ENCODE measurements at regions not wholly inside any gene's neighbourhood (a gene's known extent, or its start where the extent isn't known, plus 50 kb on each side); places are given as distances from the start of the nearest gene placed in this dataset.

DNA sequence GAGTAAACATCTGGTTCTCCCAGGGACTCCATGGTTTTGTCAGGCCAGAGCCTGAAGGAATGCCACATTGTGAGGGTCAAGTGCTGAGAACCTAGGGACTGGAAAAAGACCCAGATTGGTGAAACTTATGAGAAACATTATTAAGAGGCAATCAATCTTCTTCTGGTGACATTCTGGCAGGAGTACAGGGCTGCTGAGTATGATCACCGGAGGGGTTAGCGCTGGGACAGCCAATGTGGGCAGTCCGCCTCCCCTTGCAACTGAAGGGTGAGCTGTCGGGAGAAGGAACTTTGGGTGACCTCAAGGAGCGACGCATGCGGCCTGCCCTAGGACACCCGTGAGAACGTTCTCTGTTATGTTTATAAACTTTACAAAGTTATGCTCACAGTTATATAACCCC, 429.0 kb downstream of the LMO4 start (continued):
- TF ChIP-seq, protein P1, sequence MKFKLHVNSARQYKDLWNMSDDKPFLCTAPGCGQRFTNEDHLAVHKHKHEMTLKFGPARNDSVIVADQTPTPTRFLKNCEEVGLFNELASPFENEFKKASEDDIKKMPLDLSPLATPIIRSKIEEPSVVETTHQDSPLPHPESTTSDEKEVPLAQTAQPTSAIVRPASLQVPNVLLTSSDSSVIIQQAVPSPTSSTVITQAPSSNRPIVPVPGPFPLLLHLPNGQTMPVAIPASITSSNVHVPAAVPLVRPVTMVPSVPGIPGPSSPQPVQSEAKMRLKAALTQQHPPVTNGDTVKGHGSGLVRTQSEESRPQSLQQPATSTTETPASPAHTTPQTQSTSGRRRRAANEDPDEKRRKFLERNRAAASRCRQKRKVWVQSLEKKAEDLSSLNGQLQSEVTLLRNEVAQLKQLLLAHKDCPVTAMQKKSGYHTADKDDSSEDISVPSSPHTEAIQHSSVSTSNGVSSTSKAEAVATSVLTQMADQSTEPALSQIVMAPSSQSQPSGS (IDR thresholded peaks at IDR 0.05; ENCODE audit: low read length), result no peak
- no peak for TF ChIP-seq GATAD2B (conservative IDR thresholded peaks at IDR 0.05; ENCODE audit: low read depth)

DNA sequence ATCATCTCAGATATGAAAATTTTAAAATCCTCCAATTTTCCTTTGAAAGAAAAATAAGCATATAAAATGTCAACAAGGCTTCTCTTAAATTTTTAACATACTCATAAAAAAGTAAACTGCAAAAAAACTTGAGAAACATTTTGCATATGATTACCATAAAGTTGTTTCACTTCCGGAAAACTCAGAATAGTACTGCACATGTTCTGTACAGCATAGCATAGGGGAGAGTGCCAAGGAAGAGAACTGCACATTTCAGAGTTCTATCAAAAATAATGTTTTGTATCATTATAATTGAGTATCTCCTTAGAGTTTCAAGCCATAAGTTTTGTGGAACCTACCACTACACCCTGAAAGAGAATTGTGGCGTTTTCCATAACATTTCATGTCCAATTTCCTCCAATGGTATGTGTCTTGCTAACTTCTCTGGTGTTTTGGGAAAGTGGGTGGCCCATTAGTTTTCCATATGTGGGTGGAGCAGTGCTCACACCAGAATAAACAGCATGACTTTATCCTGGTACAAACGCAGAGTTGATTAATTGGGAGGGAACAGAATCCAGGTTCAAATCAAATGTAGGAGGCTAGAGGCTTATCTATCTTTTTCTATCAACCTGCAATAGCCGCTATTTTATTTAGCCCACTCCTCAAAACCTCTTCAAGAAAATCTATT, 430.9 kb downstream of the LMO4 start:
- no peaks in the 10 kb centered on the region for H3K9me3 ChIP-seq (replicated peaks; ENCODE audit: control insufficient read depth, insufficient read depth, low read length)
- H4K20me1 ChIP-seq (ENCODE audit: control insufficient read depth, insufficient read depth), result no peaks in the 10 kb centered on the region
- no peaks in the 10 kb centered on the region for H3K4me1 ChIP-seq (ENCODE audit: control insufficient read depth, insufficient read depth, low read length)
- RAD21 ChIA-PET (ENCODE audit: unreplicated experiment), result no interaction called here
- CTCF ChIA-PET, result no interaction called here
- POLR2A ChIA-PET, result no interaction called here
- H3K4me2 ChIP-seq (ENCODE audit: control insufficient read depth, insufficient read depth), result no peak overlapping the region
- H3K27ac ChIP-seq (ENCODE audit: control insufficient read depth, insufficient read depth), result no peak overlapping the region
- ATAC-seq (no peak), FAIRE-seq (no peak), DNase-seq (ENCODE audit: low read depth, low spot score) (no peak)
- H3K36me3 ChIP-seq (ENCODE audit: control insufficient read depth in 2 of 2, insufficient read depth in 2 of 2, low read length in 1 of 2), result no peaks in the 10 kb centered on the region
- SMC1A ChIA-PET (ENCODE audit: uncharacterized antibody, unreplicated experiment), result no interaction called here
- TF ChIP-seq GATAD2B (conservative IDR thresholded peaks at IDR 0.05; ENCODE audit: low read depth), result no peak
- TF ChIP-seq SPI1 (IDR thresholded peaks at IDR 0.05; ENCODE audit: borderline replicate concordance, insufficient read depth, low read depth, low read length), result 0 out of 2 replicates have a peak, but pooled peaks have one; percentile 29
- no peak overlapping the region for H2AFZ ChIP-seq (ENCODE audit: control insufficient read depth, low read depth, low read length)
- H3K27me3 ChIP-seq (replicated peaks in 1 of 2; ENCODE audit: control insufficient read depth in 2 of 2, insufficient read depth in 2 of 2, low read length in 1 of 2), result no peaks in the 10 kb centered on the region; a peak in 1 of 4 replicates
- intact Hi-C loops (cut with micrococcal nuclease; ENCODE audit: unreplicated experiment), result no loop called here
- no peak overlapping the region for H3K9ac ChIP-seq (ENCODE audit: control insufficient read depth, insufficient read depth, low read length)
- WGBS (ENCODE audit: insufficient coverage, insufficient replicate concordance, low lambda C conversion rate, missing lambda C conversion rate), result 18% methylated on average over 4 of the region's 4 CpGs
- H3K4me3 ChIP-seq, result no peak overlapping the region
- H3K79me2 ChIP-seq (ENCODE audit: control insufficient read depth, insufficient read depth, low read length), result no peaks in the 10 kb centered on the region
- in situ Hi-C loops (cut with MboI), result no loop called here
- no TSS peak for BruUV-seq (replicated peaks)

DNA sequence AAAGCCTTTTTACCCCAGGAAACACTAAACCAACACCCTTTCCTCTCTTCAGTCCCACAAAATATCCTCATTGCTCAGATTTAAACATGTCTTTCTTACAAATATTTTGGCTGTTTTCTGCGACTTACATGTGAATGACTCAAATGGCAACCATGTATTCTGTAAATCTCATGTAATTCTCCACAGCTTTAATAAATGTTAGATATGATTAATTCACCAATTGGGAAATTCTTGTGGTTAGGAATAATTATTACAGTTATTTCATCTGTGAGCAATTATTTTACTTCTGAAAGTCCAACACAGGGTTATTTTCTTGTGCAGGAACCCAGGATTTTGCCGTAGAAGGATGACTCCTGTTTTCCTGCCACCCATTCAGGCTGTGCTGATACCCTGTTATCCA, 431.5 kb downstream of the LMO4 start:
- ATAC-seq (no peak), FAIRE-seq (no peak), DNase-seq (ENCODE audit: low read depth, low spot score) (no peak)
- H3K27me3 ChIP-seq (replicated peaks in 1 of 2; ENCODE audit: control insufficient read depth in 2 of 2, insufficient read depth in 2 of 2, low read length in 1 of 2), result no peaks in the 10 kb centered on the region; a peak in 1 of 4 replicates
- no peak overlapping the region for H3K27ac ChIP-seq (ENCODE audit: control insufficient read depth, insufficient read depth)
- no peaks in the 10 kb centered on the region for H4K20me1 ChIP-seq (ENCODE audit: control insufficient read depth, insufficient read depth)
- H3K36me3 ChIP-seq (ENCODE audit: control insufficient read depth in 2 of 2, insufficient read depth in 2 of 2, low read length in 1 of 2), result no peaks in the 10 kb centered on the region
- H3K4me1 ChIP-seq (ENCODE audit: control insufficient read depth, insufficient read depth, low read length), result no peaks in the 10 kb centered on the region
- in situ Hi-C loops (cut with MboI) (no loop called here), intact Hi-C loops (cut with micrococcal nuclease; ENCODE audit: unreplicated experiment) (no loop called here)
- CTCF ChIA-PET, result no interaction called here
- H3K4me3 ChIP-seq, result no peak overlapping the region
- RAD21 ChIA-PET (ENCODE audit: unreplicated experiment), result no interaction called here
- POLR2A ChIA-PET, result no interaction called here
- SMC1A ChIA-PET (ENCODE audit: uncharacterized antibody, unreplicated experiment), result interaction anchor here (0.9 kb wide), 1 partner anchor 9 kb away, joined by 3 read pairs; no protein-coding TSS in a partner anchor
- H2AFZ ChIP-seq (ENCODE audit: control insufficient read depth, low read depth, low read length), result no peak overlapping the region
- no peaks in the 10 kb centered on the region for H3K79me2 ChIP-seq (ENCODE audit: control insufficient read depth, insufficient read depth, low read length)
- H3K4me2 ChIP-seq (ENCODE audit: control insufficient read depth, insufficient read depth), result no peak overlapping the region
- no peak overlapping the region for H3K9ac ChIP-seq (ENCODE audit: control insufficient read depth, insufficient read depth, low read length)
- WGBS (ENCODE audit: insufficient coverage, insufficient replicate concordance, low lambda C conversion rate, missing lambda C conversion rate), result 21% methylated on average over 2 of the region's 2 CpGs
- H3K9me3 ChIP-seq (replicated peaks; ENCODE audit: control insufficient read depth, insufficient read depth, low read length), result no peaks in the 10 kb centered on the region
- BruUV-seq (replicated peaks), result no TSS peak
- TF ChIP-seq KAT2A (conservative IDR thresholded peaks at IDR 0.05; ENCODE audit: control insufficient read depth, low read depth, low read length) (no peak), ZSCAN29 (IDR thresholded peaks at IDR 0.05) (no peak), CEBPB (IDR thresholded peaks at IDR 0.05; ENCODE audit: borderline replicate concordance in 1 of 2, low read depth in 2 of 2, low read length in 2 of 2) (no peak), TBL1XR1 (IDR thresholded peaks at IDR 0.05; ENCODE audit: low read depth, low read length) (no peak), NR2F1 (conservative IDR thresholded peaks at IDR 0.05) (no peak), POLR2AphosphoS2 (IDR thresholded peaks at IDR 0.05; ENCODE audit: low read depth, low read length) (no peak), MYB (IDR thresholded peaks at IDR 0.05; ENCODE audit: borderline replicate concordance, low read depth, low read length) (no peak), CHD2 (IDR thresholded peaks at IDR 0.05; ENCODE audit: borderline replicate concordance, low read depth, low read length) (no peak)
- TF ChIP-seq, protein P2, sequence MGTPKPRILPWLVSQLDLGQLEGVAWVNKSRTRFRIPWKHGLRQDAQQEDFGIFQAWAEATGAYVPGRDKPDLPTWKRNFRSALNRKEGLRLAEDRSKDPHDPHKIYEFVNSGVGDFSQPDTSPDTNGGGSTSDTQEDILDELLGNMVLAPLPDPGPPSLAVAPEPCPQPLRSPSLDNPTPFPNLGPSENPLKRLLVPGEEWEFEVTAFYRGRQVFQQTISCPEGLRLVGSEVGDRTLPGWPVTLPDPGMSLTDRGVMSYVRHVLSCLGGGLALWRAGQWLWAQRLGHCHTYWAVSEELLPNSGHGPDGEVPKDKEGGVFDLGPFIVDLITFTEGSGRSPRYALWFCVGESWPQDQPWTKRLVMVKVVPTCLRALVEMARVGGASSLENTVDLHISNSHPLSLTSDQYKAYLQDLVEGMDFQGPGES (IDR thresholded peaks at IDR 0.05), result no peak
- TF ChIP-seq, protein P3, sequence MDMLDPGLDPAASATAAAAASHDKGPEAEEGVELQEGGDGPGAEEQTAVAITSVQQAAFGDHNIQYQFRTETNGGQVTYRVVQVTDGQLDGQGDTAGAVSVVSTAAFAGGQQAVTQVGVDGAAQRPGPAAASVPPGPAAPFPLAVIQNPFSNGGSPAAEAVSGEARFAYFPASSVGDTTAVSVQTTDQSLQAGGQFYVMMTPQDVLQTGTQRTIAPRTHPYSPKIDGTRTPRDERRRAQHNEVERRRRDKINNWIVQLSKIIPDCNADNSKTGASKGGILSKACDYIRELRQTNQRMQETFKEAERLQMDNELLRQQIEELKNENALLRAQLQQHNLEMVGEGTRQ (IDR thresholded peaks at IDR 0.05; ENCODE audit: borderline replicate concordance, low read depth, low read length), result no peak

Data from GM12878 (cell line).